ENCODE measurements at regions not wholly inside any gene's neighbourhood (a gene's known extent, or its start where the extent isn't known, plus 50 kb on each side); places are given as distances from the start of the nearest gene placed in this dataset.

DNA sequence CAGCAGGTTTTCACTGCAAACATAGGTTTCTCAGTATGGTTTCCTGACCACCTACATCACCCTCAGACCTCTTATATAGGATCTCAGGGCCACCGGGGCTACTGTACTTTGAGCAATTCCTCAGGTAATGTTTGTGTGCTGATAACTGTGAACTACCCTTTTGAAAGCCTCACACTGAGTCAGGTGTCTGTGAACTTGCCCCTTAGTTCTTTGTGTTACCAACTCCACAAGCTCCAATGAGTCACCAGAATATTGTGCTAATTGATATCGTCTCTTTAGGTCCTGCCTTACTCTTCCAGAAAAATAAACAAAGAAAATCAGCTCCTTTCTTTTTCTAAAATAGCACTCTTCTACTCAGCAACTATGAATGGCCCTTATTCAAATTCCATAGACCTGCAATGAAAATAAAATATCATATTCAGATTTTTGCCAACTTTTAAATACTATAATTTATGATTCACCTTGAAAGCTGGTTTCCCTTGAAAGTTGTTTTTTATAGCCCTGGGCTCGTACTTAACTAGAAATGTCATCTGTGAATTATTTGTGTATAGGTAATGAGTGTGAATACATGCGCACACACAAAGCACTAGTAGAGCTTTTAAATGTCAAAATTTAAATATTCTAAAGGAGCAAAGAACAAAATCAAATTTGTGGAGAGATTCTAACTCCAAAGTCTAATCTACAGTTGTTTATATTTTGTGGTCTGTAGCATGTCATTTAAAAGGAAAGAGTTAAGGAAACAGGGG is 88.1 kb upstream of the WARS2 start:
- no peak for DNase-seq
- Histone ChIP-seq H3K27me3 (ENCODE audit: insufficient read depth) (no peaks in the 10 kb centered on the region), H3K4me3 (ENCODE audit: low read depth in 2 of 2, low read length in 1 of 2) (no peak overlapping the region), H3K79me2 (ENCODE audit: insufficient read depth) (no peaks in the 10 kb centered on the region), H3K36me3 (replicated peaks in 1 of 2; ENCODE audit: control insufficient read depth in 1 of 2, insufficient read depth in 2 of 2, low read length in 1 of 2) (no peaks in the 10 kb centered on the region), H2AFZ (ENCODE audit: low read depth) (no peak overlapping the region), H3K4me2 (no peak overlapping the region), H3K4me1 (ENCODE audit: control insufficient read depth in 1 of 2, insufficient read depth in 2 of 2, low read depth in 1 of 2, low read length in 1 of 2) (no peaks in the 10 kb centered on the region; a peak in 1 of 4 replicates), H3K9me2 (no peaks in the 10 kb centered on the region), H3K27ac (ENCODE audit: low read depth in 2 of 2, low read length in 1 of 2) (no peak overlapping the region), H3K9me3 (no peaks in the 10 kb centered on the region), H3K9ac (no peak overlapping the region), H4K20me1 (ENCODE audit: insufficient read depth) (no peaks in the 10 kb centered on the region), H3F3A (replicated peaks; ENCODE audit: insufficient read depth) (no peaks in the 10 kb centered on the region)
- 44% methylated on average over 4 of the region's 4 CpGs for WGBS (ENCODE audit: low lambda C conversion rate)
- TF ChIP-seq GABPA (IDR thresholded peaks at IDR 0.05; ENCODE audit: low read depth) (no peak), YY1 (IDR thresholded peaks at IDR 0.05; ENCODE audit: low read depth) (no peak), POLR2AphosphoS5 (IDR thresholded peaks at IDR 0.05; ENCODE audit: low read depth, low read length) (no peak), FOXM1 (IDR thresholded peaks at IDR 0.05; ENCODE audit: low read depth) (no peak), SMC3 (IDR thresholded peaks at IDR 0.05; ENCODE audit: low read depth, low read length) (no peak), EP300 (IDR thresholded peaks at IDR 0.05; ENCODE audit: borderline replicate concordance in 1 of 2, low read depth in 1 of 2, low read length in 1 of 2) (no peak)
- TF ChIP-seq, protein P1, sequence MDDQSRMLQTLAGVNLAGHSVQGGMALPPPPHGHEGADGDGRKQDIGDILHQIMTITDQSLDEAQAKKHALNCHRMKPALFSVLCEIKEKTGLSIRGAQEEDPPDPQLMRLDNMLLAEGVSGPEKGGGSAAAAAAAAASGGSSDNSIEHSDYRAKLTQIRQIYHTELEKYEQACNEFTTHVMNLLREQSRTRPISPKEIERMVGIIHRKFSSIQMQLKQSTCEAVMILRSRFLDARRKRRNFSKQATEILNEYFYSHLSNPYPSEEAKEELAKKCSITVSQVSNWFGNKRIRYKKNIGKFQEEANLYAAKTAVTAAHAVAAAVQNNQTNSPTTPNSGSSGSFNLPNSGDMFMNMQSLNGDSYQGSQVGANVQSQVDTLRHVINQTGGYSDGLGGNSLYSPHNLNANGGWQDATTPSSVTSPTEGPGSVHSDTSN (IDR thresholded peaks at IDR 0.05) = no peak
- TF ChIP-seq, protein P2, sequence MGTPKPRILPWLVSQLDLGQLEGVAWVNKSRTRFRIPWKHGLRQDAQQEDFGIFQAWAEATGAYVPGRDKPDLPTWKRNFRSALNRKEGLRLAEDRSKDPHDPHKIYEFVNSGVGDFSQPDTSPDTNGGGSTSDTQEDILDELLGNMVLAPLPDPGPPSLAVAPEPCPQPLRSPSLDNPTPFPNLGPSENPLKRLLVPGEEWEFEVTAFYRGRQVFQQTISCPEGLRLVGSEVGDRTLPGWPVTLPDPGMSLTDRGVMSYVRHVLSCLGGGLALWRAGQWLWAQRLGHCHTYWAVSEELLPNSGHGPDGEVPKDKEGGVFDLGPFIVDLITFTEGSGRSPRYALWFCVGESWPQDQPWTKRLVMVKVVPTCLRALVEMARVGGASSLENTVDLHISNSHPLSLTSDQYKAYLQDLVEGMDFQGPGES (IDR thresholded peaks at IDR 0.05; ENCODE audit: low read depth, low read length) = no peak
- CTCF ChIA-PET = no interaction called here
- POLR2A ChIA-PET = no interaction called here

DNA sequence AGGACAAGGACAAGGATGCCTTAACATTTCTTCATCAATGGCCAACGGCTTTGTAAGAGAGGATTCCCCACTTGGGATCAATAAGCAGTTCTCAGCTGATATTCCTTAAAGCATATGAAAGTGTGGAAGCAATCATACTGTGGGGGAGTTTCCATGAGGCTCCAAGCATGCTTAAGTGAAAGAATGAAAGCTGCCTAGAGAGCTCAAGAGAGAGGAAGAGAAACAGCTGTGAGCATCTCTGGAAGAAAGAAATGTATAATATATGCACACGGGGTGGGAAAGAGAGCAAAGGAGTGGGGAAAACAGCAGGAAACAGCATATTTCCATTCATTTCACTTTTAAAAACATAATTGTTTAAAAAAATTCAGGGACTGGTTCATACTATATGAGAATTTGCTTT is 94.7 kb upstream of the WARS2 start:
- no peaks in the 10 kb centered on the region for H3K36me3 ChIP-seq (replicated peaks in 1 of 2; ENCODE audit: control insufficient read depth in 1 of 2, insufficient read depth in 2 of 2, low read length in 1 of 2)
- H3K9me3 ChIP-seq = no peaks in the 10 kb centered on the region
- ChIA-PET POLR2A (no interaction called here), CTCF (no interaction called here)
- no peaks in the 10 kb centered on the region; the same call in 1 of the 2 replicates for H3K27me3 ChIP-seq (ENCODE audit: insufficient read depth)
- H4K20me1 ChIP-seq (ENCODE audit: insufficient read depth) = no peaks in the 10 kb centered on the region
- no peak for DNase-seq
- H3F3A ChIP-seq (replicated peaks; ENCODE audit: insufficient read depth) = peaks cover 3% of the 10 kb centered on the region
- no peaks in the 10 kb centered on the region for H3K4me1 ChIP-seq (ENCODE audit: control insufficient read depth in 1 of 2, insufficient read depth in 2 of 2, low read depth in 1 of 2, low read length in 1 of 2)
- no peak overlapping the region for H3K27ac ChIP-seq (ENCODE audit: low read depth in 2 of 2, low read length in 1 of 2)
- no peak overlapping the region for H2AFZ ChIP-seq (ENCODE audit: low read depth)
- WGBS (ENCODE audit: low lambda C conversion rate) = 16% methylated on average over 2 of the region's 2 CpGs
- H3K9me2 ChIP-seq = no peaks in the 10 kb centered on the region
- no peak overlapping the region for H3K4me2 ChIP-seq
- H3K9ac ChIP-seq = no peak overlapping the region
- no peaks in the 10 kb centered on the region for H3K79me2 ChIP-seq (ENCODE audit: insufficient read depth)
- H3K4me3 ChIP-seq (ENCODE audit: low read depth in 2 of 2, low read length in 1 of 2) = no peak overlapping the region
- TF ChIP-seq NRF1 (IDR thresholded peaks at IDR 0.05; ENCODE audit: low read depth, low read length) (no peak), ELF1 (IDR thresholded peaks at IDR 0.05) (no peak), EP300 (IDR thresholded peaks at IDR 0.05; ENCODE audit: borderline replicate concordance in 1 of 2, low read depth in 1 of 2, low read length in 1 of 2) (no peak), SIN3A (IDR thresholded peaks at IDR 0.05; ENCODE audit: borderline replicate concordance, low read depth, low read length) (no peak), FOSL2 (IDR thresholded peaks at IDR 0.05; ENCODE audit: borderline replicate concordance, low read depth) (no peak), SMC3 (IDR thresholded peaks at IDR 0.05; ENCODE audit: low read depth, low read length) (no peak), NFIC (IDR thresholded peaks at IDR 0.05; ENCODE audit: borderline replicate concordance) (no peak), MXI1 (IDR thresholded peaks at IDR 0.05; ENCODE audit: low read depth, low read length) (no peak)
- TF ChIP-seq, protein P3, sequence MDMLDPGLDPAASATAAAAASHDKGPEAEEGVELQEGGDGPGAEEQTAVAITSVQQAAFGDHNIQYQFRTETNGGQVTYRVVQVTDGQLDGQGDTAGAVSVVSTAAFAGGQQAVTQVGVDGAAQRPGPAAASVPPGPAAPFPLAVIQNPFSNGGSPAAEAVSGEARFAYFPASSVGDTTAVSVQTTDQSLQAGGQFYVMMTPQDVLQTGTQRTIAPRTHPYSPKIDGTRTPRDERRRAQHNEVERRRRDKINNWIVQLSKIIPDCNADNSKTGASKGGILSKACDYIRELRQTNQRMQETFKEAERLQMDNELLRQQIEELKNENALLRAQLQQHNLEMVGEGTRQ (IDR thresholded peaks at IDR 0.05; ENCODE audit: borderline replicate concordance, low read depth, low read length) = no peak
- TF ChIP-seq, protein P4, sequence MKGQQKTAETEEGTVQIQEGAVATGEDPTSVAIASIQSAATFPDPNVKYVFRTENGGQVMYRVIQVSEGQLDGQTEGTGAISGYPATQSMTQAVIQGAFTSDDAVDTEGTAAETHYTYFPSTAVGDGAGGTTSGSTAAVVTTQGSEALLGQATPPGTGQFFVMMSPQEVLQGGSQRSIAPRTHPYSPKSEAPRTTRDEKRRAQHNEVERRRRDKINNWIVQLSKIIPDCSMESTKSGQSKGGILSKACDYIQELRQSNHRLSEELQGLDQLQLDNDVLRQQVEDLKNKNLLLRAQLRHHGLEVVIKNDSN (IDR thresholded peaks at IDR 0.05; ENCODE audit: borderline replicate concordance, low read depth) = no peak
- TF ChIP-seq, protein P5, sequence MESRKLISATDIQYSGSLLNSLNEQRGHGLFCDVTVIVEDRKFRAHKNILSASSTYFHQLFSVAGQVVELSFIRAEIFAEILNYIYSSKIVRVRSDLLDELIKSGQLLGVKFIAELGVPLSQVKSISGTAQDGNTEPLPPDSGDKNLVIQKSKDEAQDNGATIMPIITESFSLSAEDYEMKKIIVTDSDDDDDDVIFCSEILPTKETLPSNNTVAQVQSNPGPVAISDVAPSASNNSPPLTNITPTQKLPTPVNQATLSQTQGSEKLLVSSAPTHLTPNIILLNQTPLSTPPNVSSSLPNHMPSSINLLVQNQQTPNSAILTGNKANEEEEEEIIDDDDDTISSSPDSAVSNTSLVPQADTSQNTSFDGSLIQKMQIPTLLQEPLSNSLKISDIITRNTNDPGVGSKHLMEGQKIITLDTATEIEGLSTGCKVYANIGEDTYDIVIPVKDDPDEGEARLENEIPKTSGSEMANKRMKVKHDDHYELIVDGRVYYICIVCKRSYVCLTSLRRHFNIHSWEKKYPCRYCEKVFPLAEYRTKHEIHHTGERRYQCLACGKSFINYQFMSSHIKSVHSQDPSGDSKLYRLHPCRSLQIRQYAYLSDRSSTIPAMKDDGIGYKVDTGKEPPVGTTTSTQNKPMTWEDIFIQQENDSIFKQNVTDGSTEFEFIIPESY (IDR thresholded peaks at IDR 0.05; ENCODE audit: borderline replicate concordance, low read depth) = no peak
- TF ChIP-seq, protein P6, sequence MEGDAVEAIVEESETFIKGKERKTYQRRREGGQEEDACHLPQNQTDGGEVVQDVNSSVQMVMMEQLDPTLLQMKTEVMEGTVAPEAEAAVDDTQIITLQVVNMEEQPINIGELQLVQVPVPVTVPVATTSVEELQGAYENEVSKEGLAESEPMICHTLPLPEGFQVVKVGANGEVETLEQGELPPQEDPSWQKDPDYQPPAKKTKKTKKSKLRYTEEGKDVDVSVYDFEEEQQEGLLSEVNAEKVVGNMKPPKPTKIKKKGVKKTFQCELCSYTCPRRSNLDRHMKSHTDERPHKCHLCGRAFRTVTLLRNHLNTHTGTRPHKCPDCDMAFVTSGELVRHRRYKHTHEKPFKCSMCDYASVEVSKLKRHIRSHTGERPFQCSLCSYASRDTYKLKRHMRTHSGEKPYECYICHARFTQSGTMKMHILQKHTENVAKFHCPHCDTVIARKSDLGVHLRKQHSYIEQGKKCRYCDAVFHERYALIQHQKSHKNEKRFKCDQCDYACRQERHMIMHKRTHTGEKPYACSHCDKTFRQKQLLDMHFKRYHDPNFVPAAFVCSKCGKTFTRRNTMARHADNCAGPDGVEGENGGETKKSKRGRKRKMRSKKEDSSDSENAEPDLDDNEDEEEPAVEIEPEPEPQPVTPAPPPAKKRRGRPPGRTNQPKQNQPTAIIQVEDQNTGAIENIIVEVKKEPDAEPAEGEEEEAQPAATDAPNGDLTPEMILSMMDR (IDR thresholded peaks at IDR 0.05) = no peak
- TF ChIP-seq, protein P1 (IDR thresholded peaks at IDR 0.05) = no peak
